Neural progenitor cell (in vitro differentiated cells): ENCODE measurements at regions not wholly inside any gene's neighbourhood (a gene's known extent, or its start where the extent isn't known, plus 50 kb on each side); places are given as distances from the start of the nearest gene placed in this dataset.

Experiments
- DNase-seq: peaks from one replicate; pipeline ENCODE4 v3.0.0-alpha.2; 2016; ENCODE audit warnings: low spot score
- H2AFZ ChIP-seq: fragments of 200-600 bp; sonication (generic); replicated peaks from 2 replicates; pipeline ENCODE4 v1.6.1; 2016; ENCODE audit warnings: antibody characterized with exemption
- H3F3A ChIP-seq: fragments of 200-600 bp; sonication (generic); 2 replicates; pipeline ENCODE4 v1.6.1; 2016; ENCODE audit warnings: antibody characterized with exemption, low read depth
- H3K27ac ChIP-seq: fragments of 200-600 bp; sonication (generic); 2 replicates; pipeline ENCODE4 v1.5.1; 2016; ENCODE audit warnings: mild to moderate bottlenecking
- H3K27me3 ChIP-seq: fragments of 200-600 bp; sonication (generic); 2 replicates; pipeline ENCODE4 v1.6.1; 2016; ENCODE audit warnings: mild to moderate bottlenecking, moderate library complexity
- H3K36me3 ChIP-seq: fragments of 200-600 bp; sonication (generic); 2 replicates; pipeline ENCODE4 v1.5.1; 2016
- H3K4me1 ChIP-seq: fragments of 200-600 bp; sonication (generic); 2 replicates; pipeline ENCODE4 v1.6.1; 2016; ENCODE audit warnings: mixed run types
- H3K4me2 ChIP-seq: fragments of 200-600 bp; sonication (generic); 2 replicates; pipeline ENCODE4 v1.6.1; 2016
- H3K4me3 ChIP-seq: fragments of 200-600 bp; sonication (generic); 2 replicates; pipeline ENCODE4 v1.5.1; 2016
- H3K79me2 ChIP-seq: fragments of 200-600 bp; sonication (generic); 2 replicates; pipeline ENCODE4 v1.6.1; 2016; ENCODE audit warnings: low read depth
- H3K9ac ChIP-seq: fragments of 200-600 bp; sonication (generic); 2 replicates; pipeline ENCODE4 v1.6.1; 2016
- H3K9me3 ChIP-seq: fragments of 200-600 bp; sonication (generic); 2 replicates; pipeline ENCODE4 v1.5.1; 2016; ENCODE audit warnings: low read depth
- H4K20me1 ChIP-seq: fragments of 200-600 bp; sonication (generic); 2 replicates; pipeline ENCODE4 v1.6.1; 2016; ENCODE audit warnings: low read depth
- H3K27ac Mint-ChIP-seq: 3 replicates; pipeline ENCODE4 v1.8.0; 2021; ENCODE audit warnings: mixed read lengths
- H3K27me3 Mint-ChIP-seq: 2 replicates; pipeline ENCODE4 v1.8.0; 2022; ENCODE audit warnings: low read depth, mild to moderate bottlenecking, inconsistent platforms, moderate library complexity, mixed read lengths; ENCODE audit not compliant: insufficient read depth
- H3K36me3 Mint-ChIP-seq: 3 replicates; pipeline ENCODE4 v1.8.0; 2021; ENCODE audit warnings: mixed read lengths
- H3K4me1 Mint-ChIP-seq: 3 replicates; pipeline ENCODE4 v1.8.0; 2021; ENCODE audit warnings: mixed read lengths
- H3K4me3 Mint-ChIP-seq: 3 replicates; pipeline ENCODE4 v1.8.0; 2021; ENCODE audit warnings: mild to moderate bottlenecking, moderate library complexity, mixed read lengths
- H3K9me3 Mint-ChIP-seq: 3 replicates; pipeline ENCODE4 v1.8.0; 2020; ENCODE audit warnings: mixed read lengths
- EZH2 ChIP-seq: fragments of 200-600 bp; sonication (generic); IDR thresholded peaks from 2 replicates; pipeline ENCODE4 v1.6.1; 2017; ENCODE audit warnings: antibody characterized with exemption, mild to moderate bottlenecking, moderate library complexity
- EZH2phosphoT487 ChIP-seq: fragments of 200-600 bp; sonication (generic); IDR thresholded peaks from 2 replicates; pipeline ENCODE4 v1.6.1; 2017; ENCODE audit warnings: antibody characterized with exemption
- TF ChIP-seq, protein P1 (sequence below): fragments of 200-600 bp; sonication (generic); IDR thresholded peaks from 2 replicates; pipeline ENCODE4 v1.5.1; 2017; ENCODE audit warnings: antibody characterized with exemption, mild to moderate bottlenecking

DNA sequence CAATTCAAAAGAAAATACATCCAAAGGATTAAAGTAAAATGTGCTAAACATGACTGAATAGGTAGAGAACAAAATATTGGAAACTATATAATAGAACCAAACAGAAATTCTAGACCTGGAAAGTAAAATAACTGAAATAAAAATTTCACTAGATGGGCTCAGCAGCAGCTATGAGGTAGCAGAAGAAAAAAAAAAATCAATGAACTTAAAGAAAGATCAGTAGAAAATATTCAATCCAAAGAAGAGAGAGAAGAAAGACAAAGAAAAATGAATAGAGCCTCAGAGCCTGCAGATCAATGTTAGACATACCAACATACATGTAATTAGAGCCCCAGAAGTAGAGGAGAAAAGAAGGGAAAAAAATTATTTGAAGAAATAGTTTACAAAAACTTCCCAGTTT, 129.6 kb upstream of the RNF32 start:
- Histone ChIP-seq H3K79me2 (no peaks in the 10 kb centered on the region), H3F3A (no peaks in the 10 kb centered on the region), H3K36me3 (no peaks in the 10 kb centered on the region), H2AFZ (no peak overlapping the region), H3K27me3 (no peaks in the 10 kb centered on the region), H3K27ac (no peak overlapping the region), H3K4me1 (no peaks in the 10 kb centered on the region), H4K20me1 (no peaks in the 10 kb centered on the region), H3K4me3 (no peak overlapping the region), H3K9ac (no peak overlapping the region), H3K9me3 (peaks cover 9% of the 10 kb centered on the region), H3K4me2 (no peak overlapping the region)
- no peaks in the 10 kb centered on the region for H3K4me1 Mint-ChIP-seq
- DNase-seq, result no peak
- H3K27ac Mint-ChIP-seq, result no peak overlapping the region
- H3K36me3 Mint-ChIP-seq, result no peaks in the 10 kb centered on the region
- TF ChIP-seq EZH2phosphoT487 (no peak), EZH2 (no peak)
- TF ChIP-seq, protein P1, sequence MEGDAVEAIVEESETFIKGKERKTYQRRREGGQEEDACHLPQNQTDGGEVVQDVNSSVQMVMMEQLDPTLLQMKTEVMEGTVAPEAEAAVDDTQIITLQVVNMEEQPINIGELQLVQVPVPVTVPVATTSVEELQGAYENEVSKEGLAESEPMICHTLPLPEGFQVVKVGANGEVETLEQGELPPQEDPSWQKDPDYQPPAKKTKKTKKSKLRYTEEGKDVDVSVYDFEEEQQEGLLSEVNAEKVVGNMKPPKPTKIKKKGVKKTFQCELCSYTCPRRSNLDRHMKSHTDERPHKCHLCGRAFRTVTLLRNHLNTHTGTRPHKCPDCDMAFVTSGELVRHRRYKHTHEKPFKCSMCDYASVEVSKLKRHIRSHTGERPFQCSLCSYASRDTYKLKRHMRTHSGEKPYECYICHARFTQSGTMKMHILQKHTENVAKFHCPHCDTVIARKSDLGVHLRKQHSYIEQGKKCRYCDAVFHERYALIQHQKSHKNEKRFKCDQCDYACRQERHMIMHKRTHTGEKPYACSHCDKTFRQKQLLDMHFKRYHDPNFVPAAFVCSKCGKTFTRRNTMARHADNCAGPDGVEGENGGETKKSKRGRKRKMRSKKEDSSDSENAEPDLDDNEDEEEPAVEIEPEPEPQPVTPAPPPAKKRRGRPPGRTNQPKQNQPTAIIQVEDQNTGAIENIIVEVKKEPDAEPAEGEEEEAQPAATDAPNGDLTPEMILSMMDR, result no peak
- H3K27me3 Mint-ChIP-seq, result no peaks in the 10 kb centered on the region
- no peak overlapping the region for H3K4me3 Mint-ChIP-seq
- H3K9me3 Mint-ChIP-seq, result peaks cover 13% of the 10 kb centered on the region

DNA sequence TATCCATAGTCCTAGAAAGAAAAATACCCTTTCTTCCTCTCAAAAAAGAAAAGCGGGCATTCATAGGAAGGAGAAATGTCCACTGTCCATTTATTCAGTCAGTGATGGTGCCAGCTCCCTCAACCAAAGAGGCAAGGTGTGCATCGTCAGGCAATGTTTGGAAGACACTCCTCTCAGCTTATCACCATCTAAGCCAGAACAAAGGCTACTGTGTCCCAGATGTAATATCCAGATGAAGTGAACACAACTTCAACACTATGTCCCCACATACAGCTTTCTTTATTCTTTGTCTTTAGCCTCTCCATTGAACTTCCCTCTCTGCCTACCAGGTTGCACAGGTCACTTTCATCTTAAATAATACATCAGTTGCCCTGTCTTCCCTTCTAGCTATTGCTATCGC, 131.4 kb upstream of the RNF32 start:
- Mint-ChIP-seq H3K9me3 (peaks cover 13% of the 10 kb centered on the region), H3K4me3 (no peak overlapping the region), H3K36me3 (no peaks in the 10 kb centered on the region), H3K4me1 (no peaks in the 10 kb centered on the region), H3K27ac (no peak overlapping the region), H3K27me3 (no peaks in the 10 kb centered on the region)
- no peaks in the 10 kb centered on the region for H3K27me3 ChIP-seq
- no peaks in the 10 kb centered on the region for H3F3A ChIP-seq
- H3K4me2 ChIP-seq, result no peak overlapping the region
- H3K9me3 ChIP-seq, result peaks cover 9% of the 10 kb centered on the region
- H3K9ac ChIP-seq, result no peak overlapping the region
- H3K4me3 ChIP-seq, result no peak overlapping the region
- no peaks in the 10 kb centered on the region for H4K20me1 ChIP-seq
- no peaks in the 10 kb centered on the region for H3K4me1 ChIP-seq
- DNase-seq, result no peak
- H2AFZ ChIP-seq, result no peak overlapping the region
- TF ChIP-seq EZH2phosphoT487 (no peak), EZH2 (no peak)
- TF ChIP-seq, protein P1, result no peak
- H3K79me2 ChIP-seq, result no peaks in the 10 kb centered on the region
- no peak overlapping the region for H3K27ac ChIP-seq
- no peaks in the 10 kb centered on the region for H3K36me3 ChIP-seq

DNA sequence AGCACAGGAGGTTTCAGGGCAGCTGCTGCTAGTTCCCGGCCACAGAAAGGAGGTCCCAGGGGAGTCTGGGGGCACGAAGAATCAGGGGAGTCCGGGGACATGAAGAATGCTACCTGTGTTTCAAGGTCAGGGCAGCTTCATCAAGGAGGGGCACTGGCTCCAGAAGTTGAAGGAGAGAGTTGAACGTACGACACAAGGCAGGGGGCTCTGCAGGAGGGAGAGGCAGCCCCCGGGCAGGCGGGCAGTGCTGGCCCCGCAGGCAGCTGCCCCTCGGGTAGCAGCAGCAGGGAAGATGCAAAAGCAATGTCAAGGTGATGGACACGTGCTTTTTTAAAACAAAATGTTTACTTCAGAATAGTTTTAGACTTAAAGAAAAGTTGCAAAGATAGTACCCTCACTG, 134.7 kb upstream of the RNF32 start:
- no peak for DNase-seq
- H3F3A ChIP-seq, result no peaks in the 10 kb centered on the region

DNA sequence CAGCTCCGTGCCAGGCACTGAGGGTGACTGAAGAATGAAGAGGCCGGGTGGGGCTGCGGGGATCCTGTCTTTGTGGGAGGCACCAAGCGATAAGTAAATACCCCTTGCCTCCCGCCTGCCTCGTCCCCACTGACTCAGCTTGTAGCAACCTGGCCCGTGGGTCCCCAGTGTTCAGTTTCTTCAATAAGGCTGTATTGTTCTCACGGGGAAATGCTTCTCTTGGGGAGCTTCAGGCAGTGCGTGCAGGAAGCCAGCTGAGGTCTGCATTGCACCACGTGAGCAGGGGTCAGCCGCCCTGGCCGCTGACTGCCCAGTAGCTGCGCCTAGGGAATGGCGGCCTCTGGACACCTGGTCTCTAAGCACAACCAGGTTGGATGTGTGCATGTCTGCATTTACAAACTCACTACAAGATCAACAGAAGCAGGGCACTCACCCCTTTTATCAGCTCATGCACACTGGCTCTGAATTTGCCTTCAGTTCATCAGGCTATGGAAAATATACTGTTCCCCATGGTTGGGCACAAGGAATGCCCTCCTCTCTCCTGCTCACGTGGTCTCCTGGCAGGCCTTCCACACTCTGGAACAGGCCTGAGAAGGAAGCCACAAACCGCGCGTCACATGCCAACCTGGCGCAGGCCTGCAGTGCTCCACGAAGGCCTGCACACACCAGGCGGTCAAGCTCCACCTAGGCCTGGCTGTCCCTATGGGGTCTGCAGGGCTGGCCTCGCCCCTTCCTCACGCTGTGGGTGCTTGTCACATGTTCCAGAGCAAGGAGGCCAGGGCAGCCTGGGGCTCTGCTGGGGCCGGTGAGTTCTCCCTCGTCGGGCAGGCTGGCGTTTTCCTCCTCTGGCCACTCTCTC, 135.7 kb upstream of the RNF32 start:
- Mint-ChIP-seq H3K9me3 (peaks cover 4% of the 10 kb centered on the region), H3K27ac (no peak overlapping the region), H3K4me3 (peak overlapping the region; percentile 2), H3K27me3 (no peaks in the 10 kb centered on the region), H3K36me3 (no peaks in the 10 kb centered on the region), H3K4me1 (no peaks in the 10 kb centered on the region)
- H3K4me1 ChIP-seq, result no peaks in the 10 kb centered on the region
- H2AFZ ChIP-seq, result no peak overlapping the region
- no peak overlapping the region for H3K4me3 ChIP-seq
- no peaks in the 10 kb centered on the region for H3K79me2 ChIP-seq
- no peaks in the 10 kb centered on the region for H3K27me3 ChIP-seq
- H3F3A ChIP-seq, result no peaks in the 10 kb centered on the region
- no peaks in the 10 kb centered on the region for H4K20me1 ChIP-seq
- DNase-seq, result no peak
- H3K36me3 ChIP-seq, result no peaks in the 10 kb centered on the region
- H3K4me2 ChIP-seq, result no peak overlapping the region
- H3K27ac ChIP-seq, result no peak overlapping the region
- no peak overlapping the region for H3K9ac ChIP-seq
- TF ChIP-seq EZH2 (no peak), EZH2phosphoT487 (no peak)
- TF ChIP-seq, protein P1, result no peak
- H3K9me3 ChIP-seq, result no peaks in the 10 kb centered on the region

More for the DNA sequence above, 134.7 kb upstream of the RNF32 start:
- no peaks in the 10 kb centered on the region for H3K79me2 ChIP-seq
- H3K36me3 ChIP-seq, result no peaks in the 10 kb centered on the region
- no peak for TF ChIP-seq EZH2
- TF ChIP-seq EZH2phosphoT487, result no peak
- no peak overlapping the region for H3K27ac ChIP-seq
- H2AFZ ChIP-seq, result no peak overlapping the region
- no peak overlapping the region for H3K4me3 ChIP-seq
- no peak overlapping the region for H3K27ac Mint-ChIP-seq
- no peaks in the 10 kb centered on the region for H3K4me1 ChIP-seq
- no peaks in the 10 kb centered on the region for H3K9me3 ChIP-seq
- no peaks in the 10 kb centered on the region for H4K20me1 ChIP-seq
- H3K36me3 Mint-ChIP-seq, result no peaks in the 10 kb centered on the region
- H3K27me3 Mint-ChIP-seq, result no peaks in the 10 kb centered on the region
- peaks cover 8% of the 10 kb centered on the region for H3K9me3 Mint-ChIP-seq
- H3K4me2 ChIP-seq, result no peak overlapping the region
- H3K27me3 ChIP-seq, result no peaks in the 10 kb centered on the region
- H3K4me3 Mint-ChIP-seq, result no peak overlapping the region
- no peaks in the 10 kb centered on the region for H3K4me1 Mint-ChIP-seq
- no peak overlapping the region for H3K9ac ChIP-seq
